HepG2 (cell line): ENCODE measurements at regions not wholly inside any gene's neighbourhood (a gene's known extent, or its start where the extent isn't known, plus 50 kb on each side); places are given as distances from the start of the nearest gene placed in this dataset.
A peak's percentile ranks its signal among the peaks of the same experiment; 100 is the strongest.

Experiments used
- ATM ChIP-seq: fragments of 450-650 bp; IDR thresholded peaks from 2 replicates; pipeline ENCODE4 v1.7.1; 2017; ENCODE audit warnings: mild to moderate bottlenecking, borderline replicate concordance
- FOXO1 ChIP-seq: sonication (generic); formaldehyde crosslinking; IDR thresholded peaks from 2 replicates; pipeline ENCODE4 v1.4.0; 2020; ENCODE audit warnings: missing genetic modification reagents
- JDP2 ChIP-seq: sonication (generic); formaldehyde crosslinking; IDR thresholded peaks from 2 replicates; pipeline ENCODE4 v1.8.1; 2022; ENCODE audit warnings: missing genetic modification reagents, borderline replicate concordance
- KDM5B ChIP-seq: sonication (generic); formaldehyde crosslinking; IDR thresholded peaks from 2 replicates; pipeline ENCODE4 v1.4.0; 2020; ENCODE audit warnings: missing genetic modification reagents, mild to moderate bottlenecking, borderline replicate concordance
- MEF2D ChIP-seq: sonication (generic); formaldehyde crosslinking; IDR thresholded peaks from 2 replicates; pipeline ENCODE4 v1.5.1; 2020; ENCODE audit warnings: mild to moderate bottlenecking, missing genetic modification reagents
- PAX8 ChIP-seq: sonication (generic); formaldehyde crosslinking; IDR thresholded peaks from 2 replicates; pipeline ENCODE4 v1.8.0; 2022; ENCODE audit warnings: mild to moderate bottlenecking, missing genetic modification reagents, borderline replicate concordance
- SOX6 ChIP-seq, 2 experiments: fragments of 450-650 bp in 1 of 2; sonication (generic) in 1 of 2; formaldehyde crosslinking in 1 of 2; IDR thresholded peaks; 2 replicates each; pipeline versions ENCODE4 v1.4.0 to v1.6.1; 2017 to 2020; ENCODE audit warnings: antibody characterized with exemption in 1 of 2, mild to moderate bottlenecking in 1 of 2, missing genetic modification reagents in 1 of 2
- ZFP41 ChIP-seq: sonication (generic); formaldehyde crosslinking; IDR thresholded peaks from 2 replicates; pipeline ENCODE4 v1.4.0; 2020; ENCODE audit warnings: mild to moderate bottlenecking, missing genetic modification reagents, borderline replicate concordance
- ZFX ChIP-seq: sonication (generic); formaldehyde crosslinking; IDR thresholded peaks from 2 replicates; pipeline ENCODE4 v1.4.0; 2020; ENCODE audit warnings: mild to moderate bottlenecking, low read depth, missing genetic modification reagents, moderate library complexity
- ZNF124 ChIP-seq: sonication (generic); formaldehyde crosslinking; IDR thresholded peaks from 2 replicates; pipeline ENCODE4 v1.4.0; 2020; ENCODE audit warnings: missing genetic modification reagents
- ZNF329 ChIP-seq: sonication (generic); formaldehyde crosslinking; IDR thresholded peaks from 2 replicates; pipeline ENCODE4 v1.9.0; 2021; ENCODE audit warnings: low read depth, mild to moderate bottlenecking, missing genetic modification reagents
- ZNF33A ChIP-seq: sonication (generic); formaldehyde crosslinking; IDR thresholded peaks from 2 replicates; pipeline ENCODE4 v1.5.1; 2020; ENCODE audit warnings: missing genetic modification reagents, mild to moderate bottlenecking, moderate library complexity, borderline replicate concordance
- ZNF367 ChIP-seq: sonication (generic); formaldehyde crosslinking; IDR thresholded peaks from 2 replicates; pipeline ENCODE4 v1.4.0; 2020; ENCODE audit warnings: missing genetic modification reagents, borderline replicate concordance
- ZNF431 ChIP-seq: sonication (generic); formaldehyde crosslinking; IDR thresholded peaks from 2 replicates; pipeline ENCODE4 v1.9.0; 2022; ENCODE audit warnings: missing genetic modification reagents, low read depth, mild to moderate bottlenecking, borderline replicate concordance
- ZNF703 ChIP-seq: sonication (generic); formaldehyde crosslinking; IDR thresholded peaks from 2 replicates; pipeline ENCODE4 v1.5.1; 2020; ENCODE audit warnings: missing genetic modification reagents, mild to moderate bottlenecking, moderate library complexity, borderline replicate concordance
- TF ChIP-seq, protein P1 (sequence below), 2 experiments: fragments of 450-650 bp in 1 of 2; sonication (generic) in 1 of 2; formaldehyde crosslinking; IDR thresholded peaks; 2 replicates each; pipeline versions ENCODE4 v1.5.0 to v1.8.0; 2020 to 2022; ENCODE audit warnings: mild to moderate bottlenecking in 1 of 2, missing genetic modification reagents in 1 of 2
- TF ChIP-seq, protein P2 (sequence below): sonication (generic); formaldehyde crosslinking; IDR thresholded peaks from 2 replicates; pipeline ENCODE4 v1.4.0; 2020; ENCODE audit warnings: missing genetic modification reagents, low read depth, mild to moderate bottlenecking, borderline replicate concordance
- TF ChIP-seq, protein P3 (sequence below): sonication (generic); formaldehyde crosslinking; conservative IDR thresholded peaks from 2 replicates; pipeline ENCODE4 v1.8.1; 2023; ENCODE audit warnings: missing genetic modification reagents
- TF ChIP-seq, protein P4 (sequence below): fragments of 450-650 bp; IDR thresholded peaks from 2 replicates; pipeline ENCODE4 v1.6.1; 2017
- TF ChIP-seq, protein P5 (sequence below): IDR thresholded peaks from 2 replicates; pipeline ENCODE4 v1.6.1; 2016; ENCODE audit warnings: missing genetic modification reagents, missing compliant biosample characterization
- TF ChIP-seq, protein P6 (sequence below): IDR thresholded peaks from 2 replicates; pipeline ENCODE4 v1.6.1; 2016; ENCODE audit warnings: mild to moderate bottlenecking
- TF ChIP-seq, protein P7 (sequence below): sonication (generic); formaldehyde crosslinking; IDR thresholded peaks from 2 replicates; pipeline ENCODE4 v1.5.0; 2020; ENCODE audit warnings: mild to moderate bottlenecking, missing genetic modification reagents

DNA sequence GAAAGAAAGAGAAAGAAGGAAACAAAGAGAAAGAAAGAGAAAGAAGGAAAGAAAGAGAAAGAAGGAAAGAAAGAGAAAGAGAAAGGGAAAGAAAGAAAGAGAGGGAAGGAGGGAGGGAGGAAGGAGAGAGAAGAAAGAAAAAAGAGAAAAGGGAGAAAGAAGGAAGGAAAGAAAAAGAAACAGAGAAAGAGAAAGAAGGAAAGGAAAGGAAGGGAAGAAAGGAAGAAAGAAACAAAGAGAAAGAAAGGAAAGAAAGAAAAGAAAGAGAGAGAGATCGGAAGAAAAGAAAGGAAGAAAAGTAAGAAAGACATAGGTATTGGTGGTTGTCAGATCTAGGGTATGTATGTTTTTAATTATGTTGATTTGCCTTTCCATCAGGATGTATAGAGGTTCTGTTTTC lies 342.3 kb downstream of the FOXG1 start (continued):
- TF ChIP-seq ZNF329 (CRISPR knock-in tag) (no peak), KDM5B (no peak), ATM (0 out of 2 replicates have a peak, but pooled peaks have one; percentile 68), ZNF124 (no peak), ZNF33A (CRISPR knock-in tag) (no peak), ZNF703 (CRISPR knock-in tag) (no peak), PAX8 (CRISPR knock-in tag) (no peak), JDP2 (CRISPR knock-in tag) (no peak), MEF2D (CRISPR knock-in tag) (no peak), ZNF367 (CRISPR knock-in tag) (no peak), SOX6 (IDR thresholded peaks at IDR 0.05) (no peak), SOX6 (CRISPR knock-in tag; IDR thresholded peaks at IDR 0.05) (no peak), ZNF431 (no peak), ZFX (CRISPR knock-in tag) (no peak), ZFP41 (no peak), FOXO1 (CRISPR knock-in tag) (no peak)
- TF ChIP-seq, protein P1, sequence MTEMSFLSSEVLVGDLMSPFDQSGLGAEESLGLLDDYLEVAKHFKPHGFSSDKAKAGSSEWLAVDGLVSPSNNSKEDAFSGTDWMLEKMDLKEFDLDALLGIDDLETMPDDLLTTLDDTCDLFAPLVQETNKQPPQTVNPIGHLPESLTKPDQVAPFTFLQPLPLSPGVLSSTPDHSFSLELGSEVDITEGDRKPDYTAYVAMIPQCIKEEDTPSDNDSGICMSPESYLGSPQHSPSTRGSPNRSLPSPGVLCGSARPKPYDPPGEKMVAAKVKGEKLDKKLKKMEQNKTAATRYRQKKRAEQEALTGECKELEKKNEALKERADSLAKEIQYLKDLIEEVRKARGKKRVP (CRISPR knock-in tag; IDR thresholded peaks at IDR 0.05), result no peak
- TF ChIP-seq, protein P2, sequence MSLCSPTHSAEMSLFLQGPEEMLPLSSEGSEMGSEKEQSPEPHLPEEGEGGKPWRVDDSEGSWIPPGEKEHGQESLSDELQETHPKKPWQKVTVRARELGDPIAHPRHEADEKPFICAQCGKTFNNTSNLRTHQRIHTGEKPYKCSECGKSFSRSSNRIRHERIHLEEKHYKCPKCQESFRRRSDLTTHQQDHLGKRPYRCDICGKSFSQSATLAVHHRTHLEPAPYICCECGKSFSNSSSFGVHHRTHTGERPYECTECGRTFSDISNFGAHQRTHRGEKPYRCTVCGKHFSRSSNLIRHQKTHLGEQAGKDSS (CRISPR knock-in tag), result no peak
- TF ChIP-seq, protein P3, sequence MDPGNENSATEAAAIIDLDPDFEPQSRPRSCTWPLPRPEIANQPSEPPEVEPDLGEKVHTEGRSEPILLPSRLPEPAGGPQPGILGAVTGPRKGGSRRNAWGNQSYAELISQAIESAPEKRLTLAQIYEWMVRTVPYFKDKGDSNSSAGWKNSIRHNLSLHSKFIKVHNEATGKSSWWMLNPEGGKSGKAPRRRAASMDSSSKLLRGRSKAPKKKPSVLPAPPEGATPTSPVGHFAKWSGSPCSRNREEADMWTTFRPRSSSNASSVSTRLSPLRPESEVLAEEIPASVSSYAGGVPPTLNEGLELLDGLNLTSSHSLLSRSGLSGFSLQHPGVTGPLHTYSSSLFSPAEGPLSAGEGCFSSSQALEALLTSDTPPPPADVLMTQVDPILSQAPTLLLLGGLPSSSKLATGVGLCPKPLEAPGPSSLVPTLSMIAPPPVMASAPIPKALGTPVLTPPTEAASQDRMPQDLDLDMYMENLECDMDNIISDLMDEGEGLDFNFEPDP (CRISPR knock-in tag), result no peak
- TF ChIP-seq, protein P4, sequence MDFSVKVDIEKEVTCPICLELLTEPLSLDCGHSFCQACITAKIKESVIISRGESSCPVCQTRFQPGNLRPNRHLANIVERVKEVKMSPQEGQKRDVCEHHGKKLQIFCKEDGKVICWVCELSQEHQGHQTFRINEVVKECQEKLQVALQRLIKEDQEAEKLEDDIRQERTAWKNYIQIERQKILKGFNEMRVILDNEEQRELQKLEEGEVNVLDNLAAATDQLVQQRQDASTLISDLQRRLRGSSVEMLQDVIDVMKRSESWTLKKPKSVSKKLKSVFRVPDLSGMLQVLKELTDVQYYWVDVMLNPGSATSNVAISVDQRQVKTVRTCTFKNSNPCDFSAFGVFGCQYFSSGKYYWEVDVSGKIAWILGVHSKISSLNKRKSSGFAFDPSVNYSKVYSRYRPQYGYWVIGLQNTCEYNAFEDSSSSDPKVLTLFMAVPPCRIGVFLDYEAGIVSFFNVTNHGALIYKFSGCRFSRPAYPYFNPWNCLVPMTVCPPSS, result peak; percentile 83; the same call in 1 of the 2 replicates
- TF ChIP-seq, protein P5, sequence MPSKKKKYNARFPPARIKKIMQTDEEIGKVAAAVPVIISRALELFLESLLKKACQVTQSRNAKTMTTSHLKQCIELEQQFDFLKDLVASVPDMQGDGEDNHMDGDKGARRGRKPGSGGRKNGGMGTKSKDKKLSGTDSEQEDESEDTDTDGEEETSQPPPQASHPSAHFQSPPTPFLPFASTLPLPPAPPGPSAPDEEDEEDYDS (CRISPR knock-in tag), result no peak
- TF ChIP-seq, protein P6, sequence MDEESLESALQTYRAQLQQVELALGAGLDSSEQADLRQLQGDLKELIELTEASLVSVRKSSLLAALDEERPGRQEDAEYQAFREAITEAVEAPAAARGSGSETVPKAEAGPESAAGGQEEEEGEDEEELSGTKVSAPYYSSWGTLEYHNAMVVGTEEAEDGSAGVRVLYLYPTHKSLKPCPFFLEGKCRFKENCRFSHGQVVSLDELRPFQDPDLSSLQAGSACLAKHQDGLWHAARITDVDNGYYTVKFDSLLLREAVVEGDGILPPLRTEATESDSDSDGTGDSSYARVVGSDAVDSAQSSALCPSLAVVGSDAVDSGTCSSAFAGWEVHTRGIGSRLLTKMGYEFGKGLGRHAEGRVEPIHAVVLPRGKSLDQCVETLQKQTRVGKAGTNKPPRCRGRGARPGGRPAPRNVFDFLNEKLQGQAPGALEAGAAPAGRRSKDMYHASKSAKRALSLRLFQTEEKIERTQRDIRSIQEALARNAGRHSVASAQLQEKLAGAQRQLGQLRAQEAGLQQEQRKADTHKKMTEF (CRISPR knock-in tag), result no peak
- TF ChIP-seq, protein P7, sequence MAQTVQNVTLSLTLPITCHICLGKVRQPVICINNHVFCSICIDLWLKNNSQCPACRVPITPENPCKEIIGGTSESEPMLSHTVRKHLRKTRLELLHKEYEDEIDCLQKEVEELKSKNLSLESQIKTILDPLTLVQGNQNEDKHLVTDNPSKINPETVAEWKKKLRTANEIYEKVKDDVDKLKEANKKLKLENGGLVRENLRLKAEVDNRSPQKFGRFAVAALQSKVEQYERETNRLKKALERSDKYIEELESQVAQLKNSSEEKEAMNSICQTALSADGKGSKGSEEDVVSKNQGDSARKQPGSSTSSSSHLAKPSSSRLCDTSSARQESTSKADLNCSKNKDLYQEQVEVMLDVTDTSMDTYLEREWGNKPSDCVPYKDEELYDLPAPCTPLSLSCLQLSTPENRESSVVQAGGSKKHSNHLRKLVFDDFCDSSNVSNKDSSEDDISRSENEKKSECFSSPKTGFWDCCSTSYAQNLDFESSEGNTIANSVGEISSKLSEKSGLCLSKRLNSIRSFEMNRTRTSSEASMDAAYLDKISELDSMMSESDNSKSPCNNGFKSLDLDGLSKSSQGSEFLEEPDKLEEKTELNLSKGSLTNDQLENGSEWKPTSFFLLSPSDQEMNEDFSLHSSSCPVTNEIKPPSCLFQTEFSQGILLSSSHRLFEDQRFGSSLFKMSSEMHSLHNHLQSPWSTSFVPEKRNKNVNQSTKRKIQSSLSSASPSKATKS, result no peak
